HCT116 (cell line): ENCODE measurements at regions not wholly inside any gene's neighbourhood (a gene's known extent, or its start where the extent isn't known, plus 50 kb on each side); places are given as distances from the start of the nearest gene placed in this dataset.

Source experiments
- ATAC-seq: fragments of 200-7000 bp; cut with Tn5 transposase; 2 replicates; pipeline ENCODE4 v1.9.1; 2020; ENCODE audit warnings: mild to moderate bottlenecking, moderate library complexity
- BruUV-seq: library from RNA; stranded (reverse); fragments of 400-500 nt; replicated peaks from 2 replicates; lab custom pipeline; 2021; lab: Mats Ljungman, UMichigan
- CTCF ChIA-PET: fragments of 300-600 bp; sonication (Branson Sonifier 250); formaldehyde crosslinking; loops from one replicate; lab custom pipeline; 2021; ENCODE audit warnings: antibody characterized with exemption; lab: Charles Lee
- POLR2A ChIA-PET: fragments of 300-600, 350-600 bp; sonication (Branson Sonifier 250); formaldehyde crosslinking; loops from one replicate; lab custom pipeline; 2021; ENCODE audit warnings: antibody characterized with exemption; lab: Charles Lee
- RAD21 ChIA-PET, 2 experiments: fragments of 300-600 bp; sonication (Branson Sonifier 250); formaldehyde crosslinking; loops; one replicate each; lab custom pipeline; 2023; ENCODE audit warnings: low total read pairs in 2 of 2; ENCODE audit not compliant: uncharacterized antibody in 2 of 2, unreplicated experiment in 2 of 2, low non-redundant PET in 1 of 2; lab: Charles Lee
- DNase-seq: peaks from one replicate; pipeline ENCODE4 v3.0.0-alpha.2; 2010; ENCODE audit warnings: low read depth, low spot score
- H2AFZ ChIP-seq: fragments of 200-600 bp; shearing (Covaris generic), sonication (generic); 2 replicates; pipeline ENCODE4 v1.6.1; 2017; ENCODE audit warnings: low read depth, mixed run types, mixed read lengths, antibody characterized with exemption, low read length; ENCODE audit not compliant: poor library complexity, severe bottlenecking
- H3K27ac ChIP-seq: 2 replicates; pipeline ENCODE4 v1.5.1; 2012; ENCODE audit warnings: low read depth, low read length
- H3K27me3 ChIP-seq: fragments of 200-600 bp; sonication (generic); 2 replicates; pipeline ENCODE4 v1.6.1; 2016; ENCODE audit warnings: mixed run types, low read length, mixed read lengths; ENCODE audit not compliant: insufficient read depth
- H3K36me3 ChIP-seq, 2 experiments: fragments of 200-500 bp in 1 of 2; fragments of 200-600 bp in 1 of 2; sonication (Bioruptor generic) in 1 of 2; sonication (generic) in 1 of 2; 2 replicates each; pipeline versions ENCODE4 v1.5.1 to v1.6.1; 2014 to 2016; ENCODE audit warnings: low read length in 2 of 2, inconsistent platforms in 1 of 2, mixed read lengths in 1 of 2, mixed run types in 1 of 2; ENCODE audit not compliant: insufficient read depth in 2 of 2, control insufficient read depth in 1 of 2
- H3K4me1 ChIP-seq, 2 experiments: fragments of 200-600 bp in 1 of 2; sonication (generic) in 1 of 2; 2 replicates each; pipeline versions ENCODE4 v1.5.1 to v1.6.1; 2012 to 2017; ENCODE audit warnings: low read length in 2 of 2, inconsistent platforms in 1 of 2, mild to moderate bottlenecking in 1 of 2, mixed read lengths in 1 of 2, mixed run types in 1 of 2, moderate library complexity in 1 of 2; ENCODE audit not compliant: insufficient read depth in 2 of 2, control insufficient read depth in 1 of 2
- H3K4me2 ChIP-seq: fragments of 200-600 bp; sonication (generic); 2 replicates; pipeline ENCODE4 v1.6.1; 2017; ENCODE audit warnings: mixed run types, low read length, mixed read lengths
- H3K4me3 ChIP-seq, 2 experiments: fragments of 200-600 bp in 1 of 2; sonication (generic) in 1 of 2; replicated peaks in 1 of 2; 2 replicates each; pipeline ENCODE4 v1.5.1; 2011 to 2016; ENCODE audit warnings: low read length in 2 of 2, control low read depth in 1 of 2, low read depth in 1 of 2, mild to moderate bottlenecking in 1 of 2, mixed read lengths in 1 of 2, mixed run types in 1 of 2
- H3K79me2 ChIP-seq: fragments of 200-600 bp; sonication (generic); 2 replicates; pipeline ENCODE4 v1.6.1; 2017; ENCODE audit warnings: mild to moderate bottlenecking, mixed run types, low read length, moderate library complexity, mixed read lengths; ENCODE audit not compliant: insufficient read depth
- H3K9ac ChIP-seq: fragments of 200-600 bp; sonication (generic); 2 replicates; pipeline ENCODE4 v1.6.1; 2016; ENCODE audit warnings: low read length, mixed read lengths
- H3K9me2 ChIP-seq: fragments of 200-600 bp; sonication (generic), shearing (Covaris generic); 2 replicates; pipeline ENCODE4 v1.6.1; 2017; ENCODE audit warnings: mixed run types, mild to moderate bottlenecking, moderate library complexity; ENCODE audit not compliant: insufficient read depth
- H3K9me3 ChIP-seq, 2 experiments: fragments of 200-500 bp in 1 of 2; fragments of 200-600 bp in 1 of 2; sonication (Bioruptor generic) in 1 of 2; sonication (generic) in 1 of 2; 2 replicates each; pipeline ENCODE4 v1.6.1; 2014 to 2017; ENCODE audit warnings: low read length in 2 of 2, mixed read lengths in 2 of 2, inconsistent platforms in 1 of 2, low read depth in 1 of 2, mild to moderate bottlenecking in 1 of 2, mixed run types in 1 of 2, moderate library complexity in 1 of 2; ENCODE audit not compliant: control insufficient read depth in 1 of 2, insufficient read depth in 1 of 2
- H4K20me1 ChIP-seq: fragments of 200-600 bp; sonication (generic), shearing (Covaris generic); 2 replicates; pipeline ENCODE4 v1.6.1; 2017; ENCODE audit warnings: mixed run types, mild to moderate bottlenecking, moderate library complexity; ENCODE audit not compliant: insufficient read depth
- CTCF ChIP-seq, 3 experiments: fragments of 200-600 bp in 1 of 3; sonication (generic) in 1 of 3; IDR thresholded peaks in 2 of 3; conservative IDR thresholded peaks in 1 of 3; 2 replicates each; pipeline ENCODE4 v1.5.1; 2012 to 2017; ENCODE audit warnings: low read depth in 2 of 3, low read length in 2 of 3, antibody characterized with exemption in 1 of 3, borderline replicate concordance in 1 of 3, control low read depth in 1 of 3, mild to moderate bottlenecking in 1 of 3, mixed read lengths in 1 of 3, mixed run types in 1 of 3, moderate library complexity in 1 of 3; ENCODE audit not compliant: insufficient read depth in 1 of 3
- EGR1 ChIP-seq: IDR thresholded peaks from 2 replicates; pipeline ENCODE4 v1.6.1; 2012; ENCODE audit warnings: low read depth
- ELF1 ChIP-seq: IDR thresholded peaks from 2 replicates; pipeline ENCODE4 v1.6.1; 2012; ENCODE audit warnings: low read depth, borderline replicate concordance
- EZH2 ChIP-seq: fragments of 200-600 bp; sonication (generic); IDR thresholded peaks from 2 replicates; pipeline ENCODE4 v1.6.1; 2017; ENCODE audit warnings: antibody characterized with exemption, mixed run types
- EZH2phosphoT487 ChIP-seq: fragments of 200-600 bp; IDR thresholded peaks from 2 replicates; pipeline ENCODE4 v1.6.1; 2018; ENCODE audit warnings: antibody characterized with exemption, borderline replicate concordance
- FOSL1 ChIP-seq: IDR thresholded peaks from 2 replicates; pipeline ENCODE4 v1.6.1; 2012; ENCODE audit warnings: low read depth
- JUND ChIP-seq: IDR thresholded peaks from 2 replicates; pipeline ENCODE4 v1.6.1; 2012
- RAD21 ChIP-seq: IDR thresholded peaks from 2 replicates; pipeline ENCODE4 v1.6.1; 2012; ENCODE audit warnings: low read depth, mild to moderate bottlenecking
- SIN3A ChIP-seq: IDR thresholded peaks from 2 replicates; pipeline ENCODE4 v1.6.1; 2012; ENCODE audit warnings: low read depth
- SP1 ChIP-seq: IDR thresholded peaks from 2 replicates; pipeline ENCODE4 v1.6.1; 2012; ENCODE audit warnings: low read depth
- SRF ChIP-seq: IDR thresholded peaks from 2 replicates; pipeline ENCODE4 v1.6.1; 2012; ENCODE audit warnings: low read depth
- TCF7L2 ChIP-seq: IDR thresholded peaks from 2 replicates; pipeline ENCODE4 v1.7.0; 2011; ENCODE audit warnings: borderline replicate concordance, inconsistent platforms; ENCODE audit not compliant: insufficient read depth, insufficient read length; ENCODE audit errors: extremely low read depth
- ZFX ChIP-seq: fragments of 450-650 bp; IDR thresholded peaks from 2 replicates; pipeline ENCODE4 v1.6.1; 2017
- intact Hi-C: fragments of 100-400 bp; cut with micrococcal nuclease; formaldehyde crosslinking; loops from 2 replicates; pipeline ENCODE4 v1.10.0; 2022
- TF ChIP-seq, protein P1 (sequence below): IDR thresholded peaks from 2 replicates; pipeline ENCODE4 v1.6.1; 2011; ENCODE audit warnings: mild to moderate bottlenecking, low read length, moderate library complexity; ENCODE audit not compliant: insufficient replicate concordance; ENCODE audit errors: extremely low read depth
- TF ChIP-seq, protein P2 (sequence below): IDR thresholded peaks from 2 replicates; pipeline ENCODE4 v1.6.1; 2012
- TF ChIP-seq, protein P3 (sequence below): IDR thresholded peaks from 2 replicates; pipeline ENCODE4 v1.6.1; 2012

DNA sequence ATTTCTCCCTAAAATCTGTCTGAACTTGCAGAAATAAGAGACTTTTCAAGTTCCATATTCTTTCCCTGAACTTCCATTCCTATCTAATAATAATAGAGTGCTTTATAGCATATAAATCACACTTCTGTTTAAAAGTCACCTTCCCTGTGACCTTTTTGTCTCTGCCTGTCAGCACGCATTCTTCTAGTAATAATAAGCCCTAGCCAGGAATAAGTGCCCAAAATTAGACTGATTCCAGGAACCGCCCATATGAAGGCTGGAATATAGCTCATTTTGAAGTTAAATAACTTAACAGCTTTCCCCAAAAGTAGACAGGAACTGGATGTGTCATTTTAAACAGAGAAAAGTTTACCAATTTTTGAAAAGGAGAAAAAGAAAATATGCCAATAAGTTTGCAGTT lies 576.5 kb downstream of the EPHA4 start:
- Histone ChIP-seq H4K20me1 (no peaks in the 10 kb centered on the region), H3K27ac (no peak overlapping the region), H3K4me3 (no peak overlapping the region), H3K36me3 (no peaks in the 10 kb centered on the region), H3K4me2 (no peak overlapping the region), H3K79me2 (no peaks in the 10 kb centered on the region), H3K4me1 (no peaks in the 10 kb centered on the region), H3K9me2 (no peaks in the 10 kb centered on the region), H3K9me3 (no peaks in the 10 kb centered on the region), H2AFZ (no peak overlapping the region), H3K9ac (no peak overlapping the region), H3K27me3 (peaks cover 14% of the 10 kb centered on the region; the same call in 1 of the 2 replicates)
- BruUV-seq: no TSS peak
- ChIA-PET POLR2A (no interaction called here), RAD21 (no interaction called here), CTCF (no interaction called here)
- ATAC-seq (no peak), DNase-seq (no peak)
- TF ChIP-seq ELF1 (no peak), SP1 (no peak), SRF (no peak), EZH2phosphoT487 (no peak), TCF7L2 (no peak), EGR1 (no peak), FOSL1 (no peak), EZH2 (no peak), ZFX (no peak), JUND (no peak), RAD21 (no peak), SIN3A (no peak), CTCF (IDR thresholded peaks at IDR 0.05 in 2 of 3, conservative IDR thresholded peaks at IDR 0.05 in 1 of 3; ENCODE audit: borderline replicate concordance in 1 of 3, insufficient read depth in 1 of 3, low read depth in 2 of 3, low read length in 2 of 3) (no peak)
- TF ChIP-seq, protein P1, sequence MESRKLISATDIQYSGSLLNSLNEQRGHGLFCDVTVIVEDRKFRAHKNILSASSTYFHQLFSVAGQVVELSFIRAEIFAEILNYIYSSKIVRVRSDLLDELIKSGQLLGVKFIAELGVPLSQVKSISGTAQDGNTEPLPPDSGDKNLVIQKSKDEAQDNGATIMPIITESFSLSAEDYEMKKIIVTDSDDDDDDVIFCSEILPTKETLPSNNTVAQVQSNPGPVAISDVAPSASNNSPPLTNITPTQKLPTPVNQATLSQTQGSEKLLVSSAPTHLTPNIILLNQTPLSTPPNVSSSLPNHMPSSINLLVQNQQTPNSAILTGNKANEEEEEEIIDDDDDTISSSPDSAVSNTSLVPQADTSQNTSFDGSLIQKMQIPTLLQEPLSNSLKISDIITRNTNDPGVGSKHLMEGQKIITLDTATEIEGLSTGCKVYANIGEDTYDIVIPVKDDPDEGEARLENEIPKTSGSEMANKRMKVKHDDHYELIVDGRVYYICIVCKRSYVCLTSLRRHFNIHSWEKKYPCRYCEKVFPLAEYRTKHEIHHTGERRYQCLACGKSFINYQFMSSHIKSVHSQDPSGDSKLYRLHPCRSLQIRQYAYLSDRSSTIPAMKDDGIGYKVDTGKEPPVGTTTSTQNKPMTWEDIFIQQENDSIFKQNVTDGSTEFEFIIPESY: no peak
- TF ChIP-seq, protein P2, sequence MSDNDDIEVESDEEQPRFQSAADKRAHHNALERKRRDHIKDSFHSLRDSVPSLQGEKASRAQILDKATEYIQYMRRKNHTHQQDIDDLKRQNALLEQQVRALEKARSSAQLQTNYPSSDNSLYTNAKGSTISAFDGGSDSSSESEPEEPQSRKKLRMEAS: no peak
- TF ChIP-seq, protein P3, sequence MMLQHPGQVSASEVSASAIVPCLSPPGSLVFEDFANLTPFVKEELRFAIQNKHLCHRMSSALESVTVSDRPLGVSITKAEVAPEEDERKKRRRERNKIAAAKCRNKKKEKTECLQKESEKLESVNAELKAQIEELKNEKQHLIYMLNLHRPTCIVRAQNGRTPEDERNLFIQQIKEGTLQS: no peak
- intact Hi-C loops: no loop called here
